Nephron (organoid): ENCODE measurements at regions not wholly inside any gene's neighbourhood (a gene's known extent, or its start where the extent isn't known, plus 50 kb on each side); places are given as distances from the start of the nearest gene placed in this dataset.

Experiments
- H3K27ac Mint-ChIP-seq, 3 experiments: 2 replicates each; pipeline ENCODE4 v1.8.0; 2020; ENCODE audit warnings: mixed read lengths in 3 of 3, mild to moderate bottlenecking in 2 of 3, moderate library complexity in 1 of 3
- H3K27me3 Mint-ChIP-seq: 2 replicates; pipeline ENCODE4 v1.8.0; 2021; ENCODE audit warnings: low read depth, mild to moderate bottlenecking, moderate library complexity, mixed read lengths
- H3K36me3 Mint-ChIP-seq: 2 replicates; pipeline ENCODE4 v1.8.0; 2020; ENCODE audit warnings: low read depth, mixed read lengths
- H3K4me1 Mint-ChIP-seq: 2 replicates; pipeline ENCODE4 v1.8.0; 2020; ENCODE audit warnings: mixed read lengths
- H3K4me3 Mint-ChIP-seq, 3 experiments: 2 replicates each; pipeline ENCODE4 v1.8.0; 2020; ENCODE audit warnings: mild to moderate bottlenecking in 3 of 3, mixed read lengths in 3 of 3, moderate library complexity in 2 of 3
- H3K9me3 Mint-ChIP-seq: 2 replicates; pipeline ENCODE4 v1.8.0; 2020; ENCODE audit warnings: mixed read lengths
- CTCF ChIP-seq, 3 experiments: fragments of 200-600 bp; sonication (generic); IDR thresholded peaks; one replicate each; pipeline ENCODE4 v1.5.0; 2021; ENCODE audit warnings: antibody characterized with exemption in 3 of 3; ENCODE audit not compliant: unreplicated experiment in 3 of 3

DNA sequence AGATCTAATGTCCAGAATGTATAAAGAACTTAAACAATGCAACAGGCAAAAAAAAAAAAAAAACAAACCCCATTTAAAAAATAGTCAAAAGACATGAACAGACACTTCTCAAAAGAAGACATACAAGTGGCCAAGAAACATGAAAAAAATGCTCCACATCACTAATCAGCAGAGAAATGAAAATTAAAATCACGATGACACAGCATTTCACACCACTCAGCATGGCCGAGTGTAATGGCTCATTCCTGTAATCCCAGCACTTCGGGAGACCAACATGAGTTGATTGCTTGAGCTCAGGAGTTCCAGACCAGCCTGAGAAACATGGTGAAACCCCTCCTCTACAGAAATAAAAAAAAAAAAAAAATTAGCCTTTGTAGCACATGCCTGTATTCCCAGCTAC is 701.4 kb upstream of the NRSN1 start:
- H3K27me3 Mint-ChIP-seq, result no peaks in the 10 kb centered on the region
- H3K9me3 Mint-ChIP-seq, result peaks cover 40% of the 10 kb centered on the region
- H3K4me1 Mint-ChIP-seq, result peaks cover 6% of the 10 kb centered on the region
- TF ChIP-seq CTCF (IDR thresholded peaks at IDR 0.05; ENCODE audit: unreplicated experiment in 3 of 3), result no peak
- H3K36me3 Mint-ChIP-seq, result peaks cover 14% of the 10 kb centered on the region
- H3K27ac Mint-ChIP-seq, result no peak overlapping the region
- no peak overlapping the region for H3K4me3 Mint-ChIP-seq

DNA sequence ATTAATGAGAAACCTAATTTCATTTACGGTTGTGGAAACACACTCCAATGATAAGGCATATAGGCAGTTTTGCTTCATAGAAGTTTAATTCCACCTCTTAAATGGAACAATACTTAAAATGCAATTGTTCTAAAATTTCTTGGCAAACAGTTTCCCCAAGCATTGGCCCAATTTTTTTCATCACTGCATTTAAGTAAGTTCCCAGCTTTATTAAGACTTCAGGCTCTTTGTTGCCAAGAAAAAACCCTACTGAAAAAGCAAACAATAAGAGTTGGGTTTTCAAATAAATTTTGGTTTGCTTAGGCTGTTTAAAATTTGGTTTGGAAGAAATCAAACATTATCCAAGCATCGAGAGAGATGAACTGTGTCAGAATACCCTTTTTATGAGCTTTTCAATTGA is 690.9 kb upstream of the NRSN1 start:
- TF ChIP-seq CTCF (IDR thresholded peaks at IDR 0.05; ENCODE audit: unreplicated experiment in 3 of 3), result no peak
- H3K27me3 Mint-ChIP-seq, result no peaks in the 10 kb centered on the region
- H3K4me3 Mint-ChIP-seq, result no peak overlapping the region
- peaks cover 8% of the 10 kb centered on the region for H3K4me1 Mint-ChIP-seq
- peaks cover 11% of the 10 kb centered on the region for H3K36me3 Mint-ChIP-seq
- H3K27ac Mint-ChIP-seq, result no peak overlapping the region
- H3K9me3 Mint-ChIP-seq, result peaks cover 16% of the 10 kb centered on the region

- peaks cover 5% of the 10 kb centered on the region for H3K36me3 Mint-ChIP-seq
- H3K4me1 Mint-ChIP-seq, result peaks cover 8% of the 10 kb centered on the region
- no peak overlapping the region for H3K27ac Mint-ChIP-seq
- no peak for TF ChIP-seq CTCF (IDR thresholded peaks at IDR 0.05; ENCODE audit: unreplicated experiment in 3 of 3)
- no peak overlapping the region for H3K4me3 Mint-ChIP-seq
- peaks cover 14% of the 10 kb centered on the region for H3K9me3 Mint-ChIP-seq
- no peaks in the 10 kb centered on the region for H3K27me3 Mint-ChIP-seq
Observed at GRCh38 chr6:23435798-23436197, 690.2 kb upstream of the NRSN1 start.

DNA sequence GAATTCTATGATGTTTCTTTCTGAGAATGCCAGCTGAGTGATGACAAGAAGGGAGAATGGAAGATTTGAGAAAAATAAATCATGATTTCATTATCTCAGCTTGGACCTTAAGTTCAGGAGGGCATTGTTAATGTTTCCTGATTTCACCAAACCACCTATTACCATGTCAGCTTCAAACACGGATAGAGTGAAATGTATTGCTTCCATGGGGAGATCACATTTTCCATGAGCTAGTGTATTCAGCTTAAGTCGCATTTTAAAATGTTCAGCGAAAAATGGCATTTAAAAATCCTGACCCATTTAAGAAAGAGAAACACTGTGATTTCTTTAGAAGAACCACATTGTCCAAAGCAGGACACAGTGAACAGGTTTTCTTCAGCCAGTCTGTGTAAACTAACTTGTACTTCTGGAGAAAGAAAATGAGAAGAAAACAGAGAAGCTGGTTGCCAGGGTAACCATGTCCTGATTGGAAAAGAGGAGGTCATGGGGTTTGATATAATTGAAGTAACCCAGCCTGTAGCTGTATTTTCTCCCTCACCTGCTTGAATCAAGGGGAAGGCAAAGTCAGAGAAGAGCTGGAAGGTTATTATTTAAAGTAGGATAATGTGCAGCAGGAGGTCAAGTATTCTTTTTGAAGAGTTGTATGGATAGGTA is 684.1 kb upstream of the NRSN1 start:
- H3K4me3 Mint-ChIP-seq, result no peak overlapping the region
- peaks cover 4% of the 10 kb centered on the region for H3K9me3 Mint-ChIP-seq
- H3K27me3 Mint-ChIP-seq, result no peaks in the 10 kb centered on the region
- peak overlapping the region in 2 of 3 experiments; percentile 11 to 17 for H3K27ac Mint-ChIP-seq
- no peak for TF ChIP-seq CTCF (IDR thresholded peaks at IDR 0.05; ENCODE audit: unreplicated experiment in 3 of 3)
- no peaks in the 10 kb centered on the region for H3K36me3 Mint-ChIP-seq
- H3K4me1 Mint-ChIP-seq, result peaks cover 35% of the 10 kb centered on the region

- peak overlapping the region; percentile 83 to 91 (median 87) for H3K27ac Mint-ChIP-seq
- H3K9me3 Mint-ChIP-seq, result peaks cover 3% of the 10 kb centered on the region
- no peaks in the 10 kb centered on the region for H3K36me3 Mint-ChIP-seq
- no peak for TF ChIP-seq CTCF (IDR thresholded peaks at IDR 0.05; ENCODE audit: unreplicated experiment in 3 of 3)
- H3K4me1 Mint-ChIP-seq, result peaks cover 55% of the 10 kb centered on the region
- peak overlapping the region in 1 of 3 experiments; percentile 13 for H3K4me3 Mint-ChIP-seq
- H3K27me3 Mint-ChIP-seq, result no peaks in the 10 kb centered on the region
Observed at GRCh38 chr6:23445157-23445710, 680.8 kb upstream of the NRSN1 start.

DNA sequence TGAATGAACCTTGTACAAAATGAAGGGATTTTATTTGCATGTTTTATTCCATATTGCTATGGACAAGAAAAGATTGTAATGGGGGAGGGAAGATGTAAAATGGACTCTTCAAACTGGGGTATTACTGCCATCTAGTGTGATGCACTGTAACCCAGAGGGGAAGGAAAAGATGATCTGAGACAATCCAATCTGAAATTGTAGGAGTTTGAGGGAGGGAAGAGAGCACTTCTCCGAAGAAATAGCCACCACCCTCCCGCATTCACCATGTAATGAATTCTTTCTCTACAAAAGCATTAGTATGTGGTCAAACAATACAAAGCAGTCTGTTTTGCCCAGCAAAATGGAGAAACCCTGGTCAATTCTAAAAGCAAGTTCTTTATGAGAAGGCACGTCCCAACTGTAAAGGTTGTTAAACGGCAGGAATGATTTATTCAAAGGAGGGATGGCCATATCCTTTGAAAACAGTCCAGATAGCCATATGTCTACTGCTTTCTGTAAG is 679.5 kb upstream of the NRSN1 start:
- H3K27me3 Mint-ChIP-seq, result no peaks in the 10 kb centered on the region
- TF ChIP-seq CTCF (IDR thresholded peaks at IDR 0.05; ENCODE audit: unreplicated experiment in 3 of 3), result peak; percentile 63 to 80 (median 66)
- H3K4me1 Mint-ChIP-seq, result peaks cover 52% of the 10 kb centered on the region
- peak overlapping the region; percentile 83 to 91 (median 87) for H3K27ac Mint-ChIP-seq
- H3K9me3 Mint-ChIP-seq, result no peaks in the 10 kb centered on the region
- no peaks in the 10 kb centered on the region for H3K36me3 Mint-ChIP-seq
- H3K4me3 Mint-ChIP-seq, result peak overlapping the region; percentile 31 to 52 (median 33)
